CD4-positive, alpha-beta T cell treated with Interleukin-6 at 100 ng/mL for 8 hours (primary cell): ENCODE measurements at regions not wholly inside any gene's neighbourhood (a gene's known extent, or its start where the extent isn't known, plus 50 kb on each side); places are given as distances from the start of the nearest gene placed in this dataset.
"Not testable (repeated sequence)": the region's sequence is repeated elsewhere in the genome, so short reads cannot be mapped to it uniquely, and the experiment has no call there.

ENCODE experiments used
- DNase-seq: peaks from one replicate; pipeline ENCODE4 v3.0.0-alpha.2; 2020; ENCODE audit warnings: mixed read lengths, low spot score

GRCh38 chr10:8787649-8788048, 733.2 kb downstream of the GATA3 start:
- no peak for DNase-seq

GRCh38 chr10:8790390-8790789, 735.9 kb downstream of the GATA3 start:
- DNase-seq = no peak

GRCh38 chr10:8794860-8795259, 740.4 kb downstream of the GATA3 start:
- no peak for DNase-seq

- no peak for DNase-seq
Observed at GRCh38 chr10:8800426-8800825, 745.9 kb downstream of the GATA3 start.

GRCh38 chr10:8803992-8804391, 749.5 kb downstream of the GATA3 start:
- no peak for DNase-seq

GRCh38 chr10:8810677-8811076, 756.2 kb downstream of the GATA3 start:
- DNase-seq = no peak

GRCh38 chr10:8811201-8811600, 756.7 kb downstream of the GATA3 start:
- DNase-seq = no peak

GRCh38 chr10:8815969-8816368, 761.5 kb downstream of the GATA3 start:
- no peak for DNase-seq

- DNase-seq = no peak
Observed at GRCh38 chr10:8817299-8817698, 762.8 kb downstream of the GATA3 start.

GRCh38 chr10:8825611-8826010, 771.1 kb downstream of the GATA3 start:
- DNase-seq = no peak

GRCh38 chr10:8829592-8829991, 775.1 kb downstream of the GATA3 start:
- DNase-seq = no peak

- no peak for DNase-seq
Observed at GRCh38 chr10:8830048-8830447, 775.6 kb downstream of the GATA3 start.

GRCh38 chr10:8830876-8831275, 776.4 kb downstream of the GATA3 start:
- DNase-seq = no peak

- no peak for DNase-seq
Observed at GRCh38 chr10:8835453-8836167, 781.1 kb downstream of the GATA3 start.

GRCh38 chr10:8840356-8840755, 785.9 kb downstream of the GATA3 start:
- DNase-seq = no peak

- no peak for DNase-seq
Observed at GRCh38 chr10:8844141-8844540, 789.7 kb downstream of the GATA3 start.

- no peak for DNase-seq
Observed at GRCh38 chr10:8852546-8852945, 798.1 kb downstream of the GATA3 start.

- no peak for DNase-seq
Observed at GRCh38 chr10:8853048-8853447, 798.6 kb downstream of the GATA3 start.

GRCh38 chr10:8868924-8869323, 814.4 kb downstream of the GATA3 start:
- not testable (repeated sequence) for DNase-seq

- DNase-seq = no peak
Observed at GRCh38 chr10:8873310-8873709, 818.8 kb downstream of the GATA3 start.

GRCh38 chr10:8874268-8874667, 819.8 kb downstream of the GATA3 start:
- DNase-seq = no peak

- DNase-seq = no peak
Observed at GRCh38 chr10:8874972-8875371, 820.5 kb downstream of the GATA3 start.

GRCh38 chr10:8876171-8876570, 821.7 kb downstream of the GATA3 start:
- DNase-seq = no peak

- no peak for DNase-seq
Observed at GRCh38 chr10:8889538-8889937, 835.0 kb downstream of the GATA3 start.
